Transverse colon (tissue), 4 donors: ENCODE measurements at regions not wholly inside any gene's neighbourhood (a gene's known extent, or its start where the extent isn't known, plus 50 kb on each side); places are given as distances from the start of the nearest gene placed in this dataset.

ENCODE experiments used
- POLR2AphosphoS5 ChIP-seq, 3 donors: sonication (generic); formaldehyde crosslinking; IDR thresholded peaks; one replicate each; pipeline ENCODE4 v1.6.1; 2016; ENCODE audit warnings: antibody characterized with exemption in 3 of 3
- TF ChIP-seq, protein P1 (sequence below), 5 experiments: fragments of 200-600 bp in 3 of 5; fragments of 450-650 bp in 2 of 5; sonication (generic) in 3 of 5; IDR thresholded peaks; 1 replicate in 2 of 5; 2 replicates in 3 of 5; pipeline ENCODE4 v1.5.1; 2016 to 2017; ENCODE audit warnings: antibody characterized with exemption in 5 of 5, inconsistent platforms in 3 of 5, mild to moderate bottlenecking in 2 of 5, moderate library complexity in 1 of 5

GRCh38 chr12:24500831-24501230, 448.1 kb downstream of the BCAT1 start:
- TF ChIP-seq, protein P1, sequence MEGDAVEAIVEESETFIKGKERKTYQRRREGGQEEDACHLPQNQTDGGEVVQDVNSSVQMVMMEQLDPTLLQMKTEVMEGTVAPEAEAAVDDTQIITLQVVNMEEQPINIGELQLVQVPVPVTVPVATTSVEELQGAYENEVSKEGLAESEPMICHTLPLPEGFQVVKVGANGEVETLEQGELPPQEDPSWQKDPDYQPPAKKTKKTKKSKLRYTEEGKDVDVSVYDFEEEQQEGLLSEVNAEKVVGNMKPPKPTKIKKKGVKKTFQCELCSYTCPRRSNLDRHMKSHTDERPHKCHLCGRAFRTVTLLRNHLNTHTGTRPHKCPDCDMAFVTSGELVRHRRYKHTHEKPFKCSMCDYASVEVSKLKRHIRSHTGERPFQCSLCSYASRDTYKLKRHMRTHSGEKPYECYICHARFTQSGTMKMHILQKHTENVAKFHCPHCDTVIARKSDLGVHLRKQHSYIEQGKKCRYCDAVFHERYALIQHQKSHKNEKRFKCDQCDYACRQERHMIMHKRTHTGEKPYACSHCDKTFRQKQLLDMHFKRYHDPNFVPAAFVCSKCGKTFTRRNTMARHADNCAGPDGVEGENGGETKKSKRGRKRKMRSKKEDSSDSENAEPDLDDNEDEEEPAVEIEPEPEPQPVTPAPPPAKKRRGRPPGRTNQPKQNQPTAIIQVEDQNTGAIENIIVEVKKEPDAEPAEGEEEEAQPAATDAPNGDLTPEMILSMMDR (IDR thresholded peaks at IDR 0.05), result no peak
- TF ChIP-seq POLR2AphosphoS5 (IDR thresholded peaks at IDR 0.05), result no peak
